ENCODE measurements at regions not wholly inside any gene's neighbourhood (a gene's known extent, or its start where the extent isn't known, plus 50 kb on each side); places are given as distances from the start of the nearest gene placed in this dataset.

DNA sequence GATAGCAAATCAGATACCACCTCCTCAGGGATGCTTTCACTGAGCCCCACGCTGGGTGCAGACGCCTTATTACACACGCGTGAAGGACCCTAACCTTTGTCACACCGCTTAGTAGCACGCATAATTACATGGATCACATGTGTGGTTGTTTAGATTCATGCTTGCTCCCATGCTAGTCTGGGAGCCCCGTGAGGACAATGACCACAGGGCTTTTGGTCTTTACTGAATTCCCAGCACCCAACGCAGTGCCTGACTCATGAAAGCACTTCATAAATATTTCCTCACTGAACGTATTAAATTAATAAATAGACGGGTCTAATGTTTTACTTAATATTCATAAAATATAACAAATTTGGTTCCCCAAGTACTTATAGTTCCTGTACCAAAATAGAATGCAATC lies 132.5 kb downstream of the ALDH8A1 start:
- no peaks in the 10 kb centered on the region for H3K79me1 ChIP-seq (ENCODE audit: low read depth, low read length)
- ChIA-PET POLR2A (ENCODE audit: partially characterized antibody) (no interaction called here), CTCF (ENCODE audit: partially characterized antibody) (interaction anchor here (0.7 to 1.5 kb wide), 2 partner anchors 65 to 177 kb away, joined by 4 to 7 read pairs; no protein-coding TSS in a partner anchor)
- no peaks in the 10 kb centered on the region for H3K27me3 ChIP-seq (replicated peaks in 1 of 4; ENCODE audit: control insufficient read depth in 3 of 4, extremely low read depth in 1 of 4, insufficient read depth in 3 of 4, low read length in 3 of 4)
- H4K91ac ChIP-seq (replicated peaks; ENCODE audit: insufficient read length, low read length): no peak overlapping the region
- no peak overlapping the region for H4K8ac ChIP-seq (ENCODE audit: extremely low read depth, insufficient read depth, low read length)
- H3K23me2 ChIP-seq (ENCODE audit: low read depth, low read length): no peaks in the 10 kb centered on the region
- H3K4me1 ChIP-seq (replicated peaks in 1 of 4; ENCODE audit: control insufficient read depth in 3 of 4, insufficient read depth in 4 of 4, low read length in 3 of 4): no peaks in the 10 kb centered on the region
- no peak for FAIRE-seq
- H4K5ac ChIP-seq (ENCODE audit: insufficient read length, low read depth, low read length): no peak overlapping the region
- no peak overlapping the region for H2BK120ac ChIP-seq (replicated peaks; ENCODE audit: low read depth, low read length)
- TF ChIP-seq POLR2AphosphoS5 (IDR thresholded peaks at IDR 0.05; ENCODE audit: low read depth, low read length) (no peak), SIN3A (conservative IDR thresholded peaks at IDR 0.05 in 1 of 2, IDR thresholded peaks at IDR 0.05 in 1 of 2; ENCODE audit: low read depth in 1 of 2, low read length in 2 of 2) (no peak), CTBP2 (IDR thresholded peaks at IDR 0.05; ENCODE audit: borderline replicate concordance, insufficient read depth, insufficient read length, low read length) (no peak), SAP30 (IDR thresholded peaks at IDR 0.05; ENCODE audit: insufficient read depth, insufficient replicate concordance, low read length) (no peak), TAF7 (optimal IDR thresholded peaks at IDR 0.05; ENCODE audit: borderline replicate concordance, low read depth, low read length) (no peak), YY1 (IDR thresholded peaks at IDR 0.05; ENCODE audit: low read depth, low read length) (no peak), NRF1 (IDR thresholded peaks at IDR 0.05; ENCODE audit: low read depth, low read length) (no peak)
- no peak overlapping the region for H2BK15ac ChIP-seq (ENCODE audit: low read length)
- 89% methylated on average over 10 of the region's 10 CpGs; no CpG with 5 or more reads in 1 of the 2 experiments for WGBS, 2 experiments (ENCODE audit: extremely low coverage in 1 of 2, insufficient coverage in 1 of 2, insufficient read length in 1 of 2, insufficient replicate concordance in 2 of 2, low coverage in 1 of 2, low lambda C conversion rate in 2 of 2, missing lambda C conversion rate in 1 of 2)
- H2BK20ac ChIP-seq (ENCODE audit: low read length): no peak overlapping the region
- no peaks in the 10 kb centered on the region for H3K36me3 ChIP-seq (ENCODE audit: control insufficient read depth in 2 of 4, insufficient read depth in 4 of 4, low read length in 3 of 4)
- no peak overlapping the region for H3K14ac ChIP-seq (ENCODE audit: insufficient read length)
- no peak overlapping the region for H3K27ac ChIP-seq (ENCODE audit: low read depth, low read length)
- no peak overlapping the region for H3K56ac ChIP-seq (replicated peaks; ENCODE audit: insufficient read length, low read depth, low read length)
- no peak overlapping the region for H3K4me3 ChIP-seq (ENCODE audit: extremely low read depth in 1 of 4, insufficient read depth in 2 of 4, low read depth in 3 of 4, low read length in 4 of 4)
- DNase-seq (ENCODE audit: low read depth in 1 of 2, low spot score in 2 of 2): no peak
- H3K23ac ChIP-seq (ENCODE audit: insufficient read length): no peak overlapping the region
- H2BK5ac ChIP-seq (ENCODE audit: low read depth, low read length): no peak overlapping the region
- no peak overlapping the region for H3K9ac ChIP-seq (replicated peaks in 1 of 4; ENCODE audit: extremely low read depth in 1 of 4, low read depth in 3 of 4, low read length in 3 of 4)
- no peak overlapping the region for H2AK5ac ChIP-seq (ENCODE audit: low read depth, low read length)
- no peak overlapping the region for H3K18ac ChIP-seq (ENCODE audit: extremely low read depth, low read length)
- H3K4ac ChIP-seq (replicated peaks; ENCODE audit: insufficient read length, low read depth, low read length): no peak overlapping the region
- no peak overlapping the region for H2BK12ac ChIP-seq (ENCODE audit: low read depth, low read length)
- no peak overlapping the region for H3K4me2 ChIP-seq (ENCODE audit: insufficient read depth in 1 of 2, low read depth in 2 of 2, low read length in 2 of 2)
- no peaks in the 10 kb centered on the region for H3K79me2 ChIP-seq (ENCODE audit: control insufficient read depth in 1 of 2, insufficient read depth in 2 of 2, low read length in 2 of 2)
- H4K20me1 ChIP-seq (replicated peaks in 1 of 2; ENCODE audit: control insufficient read depth in 1 of 2, insufficient read depth in 2 of 2, low read length in 2 of 2): no peaks in the 10 kb centered on the region
- H3K9me3 ChIP-seq (ENCODE audit: insufficient read depth in 2 of 2, low read depth in 1 of 2, low read length in 1 of 2): no peaks in the 10 kb centered on the region
- no peak overlapping the region for H2AFZ ChIP-seq (ENCODE audit: low read length)
